ENCODE measurements at regions not wholly inside any gene's neighbourhood (a gene's known extent, or its start where the extent isn't known, plus 50 kb on each side); places are given as distances from the start of the nearest gene placed in this dataset.
"Not testable (repeated sequence)": the region's sequence is repeated elsewhere in the genome, so short reads cannot be mapped to it uniquely, and the experiment has no call there.

GRCh38 chr6:88499436-88499835, 333.3 kb upstream of the CNR1 start:
- no peak for DNase-seq

- not testable (repeated sequence) for DNase-seq
Observed at GRCh38 chr6:88497403-88497802, 331.3 kb upstream of the CNR1 start.

DNA sequence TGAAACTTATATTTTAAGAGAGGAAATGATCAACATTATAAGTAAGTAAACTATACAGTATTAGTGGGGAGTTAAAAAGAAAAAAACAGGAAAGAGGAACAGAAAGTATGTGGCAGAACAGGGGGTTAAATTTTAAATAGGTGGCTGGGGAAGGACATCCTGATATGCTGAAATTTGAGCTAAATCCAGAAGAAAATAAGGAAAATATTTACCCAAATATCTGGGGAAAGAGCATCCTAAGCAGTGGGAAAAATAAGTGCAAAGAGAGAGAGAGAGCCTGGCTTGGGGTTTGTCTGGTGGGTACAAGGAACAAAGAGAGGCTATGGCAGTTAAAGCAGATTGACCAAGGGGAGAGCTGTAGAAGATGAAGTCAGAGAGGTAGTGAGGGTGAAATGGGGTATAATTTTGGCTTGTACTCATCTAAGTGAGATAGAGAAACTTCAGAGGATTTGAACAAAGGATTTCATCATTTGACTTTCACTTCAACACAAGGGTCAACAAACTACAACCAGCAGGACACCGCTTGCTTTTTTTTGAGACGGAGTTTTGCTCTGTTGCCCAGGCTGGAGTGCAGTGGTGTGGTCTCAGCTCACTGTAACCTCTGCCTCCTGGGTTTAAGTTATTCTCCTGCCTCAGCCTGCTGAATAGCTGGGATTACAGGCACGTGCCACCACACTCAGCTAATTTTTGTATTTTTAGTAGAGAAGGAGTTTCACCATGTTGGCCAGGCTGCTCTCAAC, 328.4 kb upstream of the CNR1 start:
- DNase-seq = no peak

GRCh38 chr6:88493717-88494116, 327.6 kb upstream of the CNR1 start:
- DNase-seq = no peak

- no peak for DNase-seq
Observed at GRCh38 chr6:88492824-88493223, 326.7 kb upstream of the CNR1 start.

DNA sequence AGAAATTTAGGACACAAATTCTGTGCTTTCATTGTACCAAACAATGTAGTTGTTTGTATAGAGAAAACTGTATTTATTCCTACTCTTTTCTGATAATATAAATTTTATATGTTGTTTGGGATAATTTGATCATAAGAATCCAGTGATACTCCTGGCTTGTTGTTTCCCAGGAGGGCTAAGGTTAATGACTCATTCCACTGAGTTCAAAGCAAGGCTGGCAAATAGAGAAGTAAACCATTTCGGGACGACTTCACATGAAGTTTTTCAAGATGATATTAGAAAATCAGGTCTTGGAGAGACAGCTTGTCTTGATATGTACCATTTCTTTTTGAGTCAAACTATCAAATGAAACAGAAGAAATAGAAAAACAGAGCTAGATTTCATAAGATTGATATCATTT, 326.1 kb upstream of the CNR1 start:
- no peak for DNase-seq

- DNase-seq = no peak
Observed at GRCh38 chr6:88491266-88491880, 325.2 kb upstream of the CNR1 start.

DNA sequence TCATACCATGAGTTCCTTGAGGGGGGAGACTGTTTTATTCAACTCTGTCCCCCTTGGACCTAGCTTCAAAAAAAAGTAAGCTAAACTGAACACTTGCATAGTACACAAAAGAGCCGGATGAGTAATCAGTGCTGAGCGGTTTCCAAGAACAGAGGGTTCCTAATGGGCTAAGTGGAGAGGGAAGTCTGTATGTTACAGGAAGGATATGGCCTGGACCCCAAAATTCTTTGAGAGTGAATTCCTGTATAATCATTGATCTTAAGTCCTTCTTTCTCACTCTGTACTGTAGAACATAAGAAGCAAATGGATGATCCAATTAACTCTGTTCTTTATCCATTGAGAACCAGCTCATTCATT, 324.7 kb upstream of the CNR1 start:
- no peak for DNase-seq

DNA sequence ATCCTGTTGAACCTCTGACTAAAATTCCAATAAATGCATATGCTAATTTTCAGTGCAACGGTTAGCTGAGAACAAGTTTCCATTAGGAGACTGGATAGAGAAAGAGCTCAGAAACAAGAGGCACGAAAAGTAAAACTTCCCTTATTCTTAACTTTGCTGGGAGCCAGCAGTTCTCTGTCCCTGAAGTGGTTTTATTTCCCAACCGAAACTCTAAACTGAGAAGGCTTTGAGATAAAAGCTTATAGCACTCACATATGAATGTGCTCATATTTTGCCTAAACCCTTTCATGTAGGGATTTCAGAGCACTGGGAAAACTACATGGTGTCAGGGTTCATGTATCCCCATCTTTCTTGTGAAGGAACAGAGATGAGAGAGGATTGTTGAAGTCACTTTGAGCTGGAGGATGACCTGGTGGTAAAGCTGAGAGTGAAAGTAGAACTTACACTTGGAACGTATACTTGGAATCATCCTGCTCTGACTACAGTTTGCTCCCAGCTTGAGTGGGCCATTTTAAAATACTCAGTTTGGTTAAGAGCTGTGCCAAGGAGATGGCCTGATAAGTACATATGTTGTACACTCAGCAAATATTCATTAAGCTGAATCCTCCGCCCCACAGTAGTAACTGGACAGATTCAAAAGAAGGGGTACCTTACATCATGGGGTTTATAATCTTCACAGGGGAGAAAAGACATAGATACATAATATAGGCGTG, 324.2 kb upstream of the CNR1 start:
- no peak for DNase-seq

DNA sequence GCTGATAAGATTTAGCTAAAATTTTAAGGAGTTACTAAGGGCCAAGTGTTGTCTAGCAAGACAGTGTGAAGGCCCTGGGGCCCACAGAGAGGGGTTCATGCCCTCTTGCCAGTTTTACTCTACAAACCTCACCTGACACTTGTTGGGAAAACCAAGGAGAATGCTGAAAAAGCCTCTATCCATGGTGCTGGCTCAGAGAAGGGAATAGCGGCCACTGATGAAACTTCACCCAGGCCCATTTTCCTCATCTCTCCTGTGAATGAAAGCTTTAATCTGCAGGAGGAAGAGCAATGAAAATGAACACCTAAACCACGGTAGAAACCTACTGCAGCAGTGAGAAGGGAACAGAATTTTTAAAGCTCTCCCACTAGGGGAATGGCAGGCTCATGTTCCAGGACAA, 317.3 kb upstream of the CNR1 start:
- no peak for DNase-seq

- DNase-seq = no peak
Observed at GRCh38 chr6:88482465-88482864, 316.3 kb upstream of the CNR1 start.

DNA sequence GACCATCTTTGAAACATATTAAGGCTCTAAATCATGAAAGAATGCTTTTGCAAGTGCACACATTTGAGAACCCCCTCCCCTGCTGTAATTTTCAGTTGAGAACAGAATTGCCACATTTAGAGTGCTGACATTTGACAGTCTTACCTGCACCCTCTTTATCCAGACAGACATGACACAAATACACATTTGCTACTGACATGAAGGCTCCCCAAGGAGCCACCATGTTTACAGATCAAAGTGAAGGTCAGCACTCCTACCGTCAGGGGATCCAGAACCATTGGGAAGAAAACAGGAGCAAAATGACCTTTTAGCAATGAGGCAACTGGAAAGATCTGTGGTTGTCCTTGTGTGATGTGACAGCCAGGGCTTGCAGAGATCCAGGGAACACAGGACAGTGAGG, 315.4 kb upstream of the CNR1 start:
- no peak for DNase-seq

DNA sequence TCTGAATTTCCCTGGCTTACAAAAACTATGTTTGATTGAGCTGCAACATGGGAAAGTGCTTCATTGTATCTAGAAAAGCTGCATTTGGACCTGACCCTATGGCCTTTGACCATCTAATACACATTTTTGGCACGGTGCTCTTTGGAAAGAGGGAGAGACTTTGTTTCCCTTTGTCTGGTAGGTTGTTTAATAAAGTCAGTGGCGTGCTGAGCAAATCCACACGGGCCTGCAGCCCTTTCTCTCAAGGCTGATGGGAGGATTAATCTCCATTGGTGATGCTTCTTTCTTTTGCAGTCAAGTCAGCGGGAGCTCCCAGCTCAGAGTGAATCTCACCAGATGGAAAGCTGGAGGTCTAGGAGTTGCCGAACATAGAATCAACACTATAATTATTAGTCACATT, 314.7 kb upstream of the CNR1 start:
- DNase-seq = no peak

- no peak for DNase-seq
Observed at GRCh38 chr6:88477413-88477812, 311.3 kb upstream of the CNR1 start.

GRCh38 chr6:88476388-88476787, 310.2 kb upstream of the CNR1 start:
- no peak for DNase-seq

GRCh38 chr6:88474720-88475119, 308.6 kb upstream of the CNR1 start:
- no peak for DNase-seq

DNA sequence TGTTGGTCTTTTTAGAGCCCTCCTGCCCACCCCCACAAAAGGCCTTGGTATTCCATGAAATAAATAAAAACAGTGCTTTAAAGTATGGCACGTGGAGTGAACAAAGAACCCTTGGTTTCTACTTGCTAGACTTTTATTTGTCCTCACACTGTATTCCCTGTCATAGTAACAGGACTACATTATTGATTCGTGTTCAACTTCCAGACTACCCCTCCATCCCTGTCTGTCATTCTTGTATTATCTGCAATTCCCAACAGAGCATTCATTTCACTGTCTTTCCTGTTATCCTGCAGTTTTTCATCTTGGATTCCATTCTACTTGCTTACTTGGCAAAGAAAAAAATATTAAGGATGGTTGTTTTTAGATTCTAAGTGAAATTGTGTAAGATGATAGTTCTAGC, 307.4 kb upstream of the CNR1 start:
- DNase-seq = no peak

- no peak for DNase-seq
Observed at GRCh38 chr6:88472851-88473525, 306.8 kb upstream of the CNR1 start.

- DNase-seq = no peak
Observed at GRCh38 chr6:88459643-88460042, 293.5 kb upstream of the CNR1 start.

DNA sequence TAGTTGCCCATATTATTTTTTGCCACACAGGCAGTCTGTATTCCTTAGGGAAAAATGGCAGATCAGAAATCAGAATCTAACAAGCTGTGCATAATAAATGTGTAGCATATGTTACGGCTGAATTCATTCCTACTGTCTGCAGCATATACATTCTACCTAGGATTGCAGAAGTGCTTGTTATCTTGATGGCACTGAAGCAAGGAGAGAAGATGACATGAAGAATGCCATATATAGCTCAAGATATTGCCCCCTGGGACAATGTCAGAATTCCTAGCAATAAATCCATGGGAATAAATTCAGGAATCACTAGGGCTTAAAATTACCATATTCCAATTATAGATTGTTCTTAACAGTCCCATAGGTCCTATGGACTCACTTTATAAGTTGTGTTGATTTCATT, 293.0 kb upstream of the CNR1 start:
- DNase-seq = no peak

- no peak for DNase-seq
Observed at GRCh38 chr6:88458662-88459061, 292.5 kb upstream of the CNR1 start.

DNA sequence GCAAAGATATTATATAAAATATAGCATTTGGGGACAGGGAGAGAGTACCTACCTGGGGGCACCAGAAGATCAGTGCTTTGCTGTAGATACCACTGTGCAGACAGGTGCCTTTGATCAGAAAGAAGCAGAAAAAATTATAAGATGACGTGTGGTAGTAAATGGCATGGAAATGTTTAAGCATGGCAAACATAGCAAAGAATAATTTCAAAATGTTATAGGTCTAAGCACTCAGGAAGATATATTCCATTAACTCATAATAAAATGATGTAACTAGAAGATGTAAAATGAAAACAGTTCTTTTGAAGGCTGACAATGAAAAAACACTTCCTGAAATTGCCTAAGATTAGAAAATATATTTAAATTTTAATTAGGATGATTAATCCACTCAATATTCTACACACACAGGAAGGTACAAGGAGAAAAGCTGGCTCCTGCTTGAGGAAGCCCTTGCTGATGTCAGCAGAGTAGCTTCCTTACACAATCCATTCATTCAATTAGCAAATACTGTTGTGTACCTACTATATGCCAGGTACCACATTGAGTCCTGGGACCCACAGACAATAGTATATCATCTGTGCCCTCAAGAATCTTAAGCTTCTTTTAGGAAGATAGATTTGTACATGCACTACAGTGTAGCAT, 290.2 kb upstream of the CNR1 start:
- DNase-seq = no peak

DNA sequence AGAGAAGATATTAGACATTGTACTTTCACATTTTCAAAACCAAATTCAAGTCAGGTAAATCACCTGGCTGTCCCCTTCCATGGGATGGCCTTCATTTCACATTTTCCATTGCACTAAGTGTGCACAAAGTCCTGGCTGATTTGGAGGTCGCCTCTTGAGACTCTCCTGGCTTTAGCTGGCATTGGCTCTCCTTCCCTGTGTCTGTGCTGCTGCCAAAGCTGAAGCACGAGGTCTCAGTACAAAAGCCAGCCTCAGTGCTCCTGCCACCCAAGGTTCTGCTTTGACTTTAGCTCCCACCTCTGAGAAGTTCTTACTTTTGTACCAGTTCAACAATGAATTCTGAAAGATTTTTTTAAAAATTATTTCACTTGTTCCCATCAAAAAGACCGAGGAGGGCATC, 289.2 kb upstream of the CNR1 start:
- DNase-seq = no peak
